Stimulated activated naive CD8-positive, alpha-beta T cell treated with anti-CD3 and anti-CD28 coated beads, Interleukin-15, Interleukin-2, amounts not matched to agents 100 ng/mL and 50 ng/mL, for 24 hours (primary cell): ENCODE measurements at regions not wholly inside any gene's neighbourhood (a gene's known extent, or its start where the extent isn't known, plus 50 kb on each side); places are given as distances from the start of the nearest gene placed in this dataset.

Experiments
- H3K27ac Mint-ChIP-seq: one replicate; pipeline ENCODE4 v1.8.0; 2021; ENCODE audit warnings: mild to moderate bottlenecking, mixed read lengths
- H3K27me3 Mint-ChIP-seq: one replicate; pipeline ENCODE4 v1.8.0; 2021; ENCODE audit warnings: mixed read lengths
- H3K36me3 Mint-ChIP-seq: one replicate; pipeline ENCODE4 v1.8.0; 2021; ENCODE audit warnings: low read depth, mixed read lengths
- H3K4me1 Mint-ChIP-seq: one replicate; pipeline ENCODE4 v1.8.0; 2021; ENCODE audit warnings: low read depth, mixed read lengths
- H3K4me3 Mint-ChIP-seq: one replicate; pipeline ENCODE4 v1.8.0; 2021; ENCODE audit warnings: mild to moderate bottlenecking, mixed read lengths
- H3K9me3 Mint-ChIP-seq: one replicate; pipeline ENCODE4 v1.8.0; 2021; ENCODE audit warnings: mixed read lengths

DNA sequence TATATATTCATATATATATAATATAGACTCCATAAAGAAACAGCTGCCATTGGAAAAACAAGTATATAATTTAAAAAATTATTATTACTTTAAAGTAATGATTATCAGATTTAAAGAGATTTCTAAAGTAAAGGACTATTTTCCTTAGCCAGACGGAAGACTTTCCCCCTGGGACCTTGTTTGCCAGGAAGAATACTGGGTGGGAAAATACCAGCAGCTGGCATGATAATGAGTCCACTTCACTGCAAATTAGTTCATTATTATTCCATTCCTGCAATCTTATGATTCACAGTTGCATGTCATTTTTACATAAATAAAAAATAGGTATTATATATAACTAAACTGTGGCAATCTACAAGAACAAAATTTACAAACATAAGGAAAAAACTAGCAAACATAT, 339.8 kb upstream of the CDH7 start:
- H3K27ac Mint-ChIP-seq: no peak overlapping the region
- no peaks in the 10 kb centered on the region for H3K27me3 Mint-ChIP-seq
- H3K9me3 Mint-ChIP-seq: no peaks in the 10 kb centered on the region
- no peaks in the 10 kb centered on the region for H3K36me3 Mint-ChIP-seq
- H3K4me3 Mint-ChIP-seq: no peak overlapping the region
- no peaks in the 10 kb centered on the region for H3K4me1 Mint-ChIP-seq

DNA sequence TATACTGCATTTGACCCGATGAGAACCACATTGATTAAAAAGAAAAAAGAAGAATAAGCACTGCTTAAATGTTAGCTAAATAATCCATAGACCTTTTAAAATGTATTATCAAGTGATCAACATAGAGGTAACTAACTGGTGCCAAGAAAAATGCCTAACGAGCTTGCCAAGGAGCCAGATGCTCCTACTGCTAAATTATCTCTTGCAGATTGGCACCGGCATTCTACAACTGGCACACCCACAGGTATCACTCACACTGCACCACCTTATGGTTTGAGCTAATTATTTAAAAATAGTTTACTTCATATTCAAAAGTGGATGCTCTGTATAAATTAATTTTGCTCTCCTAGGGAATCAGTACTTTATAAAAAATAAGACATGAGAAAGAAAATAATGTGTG, 341.6 kb upstream of the CDH7 start:
- peaks cover 9% of the 10 kb centered on the region for H3K9me3 Mint-ChIP-seq
- H3K36me3 Mint-ChIP-seq: no peaks in the 10 kb centered on the region

DNA sequence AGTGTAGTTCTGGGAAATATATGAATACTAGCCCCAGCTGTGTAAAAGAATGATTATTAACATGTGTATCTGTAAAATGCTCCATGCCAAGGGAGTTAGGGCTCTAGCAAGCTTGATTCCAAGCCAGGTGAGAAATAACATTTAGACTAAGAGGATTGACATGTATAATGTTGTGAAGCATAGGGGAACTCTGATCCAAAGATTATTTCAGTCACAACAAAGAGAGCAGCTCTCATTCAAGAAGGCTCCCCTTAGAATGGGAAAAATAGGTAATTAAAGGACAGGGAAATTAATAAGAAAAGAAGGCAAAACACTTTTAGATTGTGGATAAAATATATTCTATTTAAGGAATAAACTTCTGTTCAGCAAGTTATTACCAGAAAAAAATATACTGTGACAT, 347.3 kb upstream of the CDH7 start:
- H3K9me3 Mint-ChIP-seq: peaks cover 9% of the 10 kb centered on the region
- H3K4me1 Mint-ChIP-seq: no peaks in the 10 kb centered on the region
- no peaks in the 10 kb centered on the region for H3K27me3 Mint-ChIP-seq
- no peaks in the 10 kb centered on the region for H3K36me3 Mint-ChIP-seq
- no peak overlapping the region for H3K4me3 Mint-ChIP-seq
- H3K27ac Mint-ChIP-seq: no peak overlapping the region

More for the DNA sequence above, 341.6 kb upstream of the CDH7 start:
- H3K27ac Mint-ChIP-seq: no peak overlapping the region
- H3K27me3 Mint-ChIP-seq: no peaks in the 10 kb centered on the region
- H3K4me1 Mint-ChIP-seq: no peaks in the 10 kb centered on the region
- no peak overlapping the region for H3K4me3 Mint-ChIP-seq

DNA sequence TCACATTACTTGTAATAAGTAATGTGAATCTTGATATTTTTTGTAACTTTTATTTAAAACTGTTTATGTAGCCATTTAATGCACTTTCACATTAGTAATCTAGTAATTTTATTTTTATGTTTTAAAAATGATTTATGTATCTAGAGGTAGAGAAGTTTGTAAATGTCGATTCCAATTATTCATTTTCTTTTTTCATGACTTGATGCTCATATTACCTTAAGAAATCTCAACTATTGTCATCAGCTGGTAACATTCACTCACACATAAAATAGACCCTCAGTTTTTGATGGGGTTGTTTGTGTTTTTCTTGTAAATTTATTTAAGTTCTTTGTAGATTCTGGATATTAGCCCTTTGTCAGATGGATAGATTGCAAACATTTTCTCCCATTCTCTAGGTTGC, 351.7 kb upstream of the CDH7 start:
- no peak overlapping the region for H3K27ac Mint-ChIP-seq
- H3K27me3 Mint-ChIP-seq: no peaks in the 10 kb centered on the region
- H3K4me3 Mint-ChIP-seq: no peak overlapping the region
- no peaks in the 10 kb centered on the region for H3K36me3 Mint-ChIP-seq
- H3K9me3 Mint-ChIP-seq: no peaks in the 10 kb centered on the region
- no peaks in the 10 kb centered on the region for H3K4me1 Mint-ChIP-seq

DNA sequence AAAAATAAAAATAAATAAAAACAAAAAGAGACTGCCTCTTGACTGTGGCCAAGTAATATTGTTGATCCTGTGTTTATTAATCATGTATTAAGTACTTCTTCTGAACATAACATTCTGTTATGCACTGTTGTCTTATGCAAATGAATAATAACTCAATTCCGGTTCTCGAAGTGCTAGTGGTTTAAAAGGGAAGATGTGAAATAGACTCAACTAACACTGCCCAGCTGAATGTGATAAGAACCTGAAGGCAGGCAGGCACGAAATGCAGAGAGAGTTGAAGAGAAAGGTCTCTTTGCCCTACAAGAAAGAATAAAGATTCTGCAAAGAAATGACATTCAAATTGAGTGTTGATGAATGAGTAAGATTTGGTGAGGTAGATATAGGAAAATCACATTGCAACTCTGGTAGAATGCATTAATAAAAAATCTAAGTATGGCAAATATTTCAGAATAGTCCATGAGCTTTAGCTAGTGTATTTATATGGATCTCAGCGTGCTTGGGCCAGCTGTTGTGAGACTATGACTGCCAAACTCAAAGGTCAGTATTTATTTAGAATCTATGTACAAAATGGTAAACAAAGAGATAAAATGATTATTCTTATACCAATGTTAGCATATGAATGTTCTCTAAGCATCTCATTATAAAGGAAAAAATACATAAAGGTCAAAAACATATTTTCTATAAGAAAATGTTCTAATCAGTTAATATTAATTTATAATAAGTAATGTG, 352.3 kb upstream of the CDH7 start:
- Mint-ChIP-seq H3K9me3 (no peaks in the 10 kb centered on the region), H3K27me3 (no peaks in the 10 kb centered on the region), H3K4me1 (no peaks in the 10 kb centered on the region), H3K36me3 (no peaks in the 10 kb centered on the region), H3K4me3 (no peak overlapping the region), H3K27ac (no peak overlapping the region)

DNA sequence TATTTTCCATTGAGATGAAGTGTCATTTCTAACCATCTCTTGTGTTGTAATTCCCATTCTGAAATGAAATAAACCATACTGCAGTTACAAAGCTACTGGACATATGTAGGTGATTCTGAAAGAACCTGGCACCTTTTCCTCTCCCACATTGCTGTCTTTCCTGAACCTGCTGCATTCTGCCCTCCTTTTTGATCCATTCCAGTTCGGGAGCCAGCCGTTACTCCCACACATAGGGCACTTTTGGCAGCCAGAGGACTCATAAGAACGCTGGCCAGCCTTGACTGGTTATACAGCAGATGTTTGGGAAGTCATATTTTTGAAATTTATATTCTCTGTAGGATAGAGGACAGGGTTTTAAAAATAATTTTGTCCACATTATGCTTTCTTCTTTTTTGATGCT, 369.8 kb upstream of the CDH7 start:
- no peaks in the 10 kb centered on the region for H3K27me3 Mint-ChIP-seq
- H3K9me3 Mint-ChIP-seq: peaks cover 24% of the 10 kb centered on the region
- H3K4me1 Mint-ChIP-seq: no peaks in the 10 kb centered on the region

DNA sequence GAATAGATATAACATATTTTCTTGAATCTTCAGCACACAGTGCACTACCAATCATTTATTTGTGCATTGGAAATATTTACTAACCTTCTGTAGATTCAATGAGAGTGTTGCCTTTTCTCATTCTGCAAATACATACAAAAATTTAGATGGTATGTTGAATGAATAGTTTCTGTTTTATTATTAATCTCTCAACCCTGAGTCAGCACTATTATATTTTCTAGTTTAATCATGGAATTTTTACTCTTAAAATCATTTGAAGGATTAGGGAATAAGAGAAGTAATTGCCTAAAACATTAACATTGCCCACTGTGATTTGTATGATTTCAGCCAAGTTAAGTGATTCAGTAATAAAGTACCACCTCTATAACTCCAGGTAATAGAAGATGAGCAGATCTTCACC, 370.2 kb upstream of the CDH7 start:
- H3K27ac Mint-ChIP-seq: no peak overlapping the region
- no peaks in the 10 kb centered on the region for H3K4me1 Mint-ChIP-seq
- peaks cover 25% of the 10 kb centered on the region for H3K9me3 Mint-ChIP-seq
- H3K4me3 Mint-ChIP-seq: no peak overlapping the region
- H3K36me3 Mint-ChIP-seq: no peaks in the 10 kb centered on the region
- no peaks in the 10 kb centered on the region for H3K27me3 Mint-ChIP-seq

More for the DNA sequence above, 369.8 kb upstream of the CDH7 start:
- H3K4me3 Mint-ChIP-seq: no peak overlapping the region
- H3K36me3 Mint-ChIP-seq: no peaks in the 10 kb centered on the region
- no peak overlapping the region for H3K27ac Mint-ChIP-seq

DNA sequence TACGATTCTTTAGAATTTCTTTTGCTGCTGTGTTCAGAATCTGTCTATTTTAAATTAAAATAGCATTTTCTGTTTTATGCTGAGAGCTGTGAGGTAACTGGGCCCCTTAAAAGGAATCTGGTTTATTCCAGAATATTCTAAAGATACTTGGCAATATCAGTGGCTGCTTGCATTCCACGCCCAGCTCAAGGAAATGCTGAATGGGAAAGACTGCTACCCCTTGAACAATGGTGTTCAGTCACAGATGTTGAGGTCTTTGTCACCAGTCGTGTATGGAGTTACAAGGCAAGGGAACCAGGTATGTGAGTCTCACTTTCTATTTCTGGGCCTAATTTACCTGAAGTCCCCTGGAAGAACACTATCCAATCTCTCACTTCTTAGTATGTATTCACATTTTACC, 377.9 kb upstream of the CDH7 start:
- H3K27ac Mint-ChIP-seq: no peak overlapping the region
- no peaks in the 10 kb centered on the region for H3K27me3 Mint-ChIP-seq
- no peak overlapping the region for H3K4me3 Mint-ChIP-seq
- H3K36me3 Mint-ChIP-seq: no peaks in the 10 kb centered on the region
- H3K9me3 Mint-ChIP-seq: peaks cover 9% of the 10 kb centered on the region
- H3K4me1 Mint-ChIP-seq: no peaks in the 10 kb centered on the region

DNA sequence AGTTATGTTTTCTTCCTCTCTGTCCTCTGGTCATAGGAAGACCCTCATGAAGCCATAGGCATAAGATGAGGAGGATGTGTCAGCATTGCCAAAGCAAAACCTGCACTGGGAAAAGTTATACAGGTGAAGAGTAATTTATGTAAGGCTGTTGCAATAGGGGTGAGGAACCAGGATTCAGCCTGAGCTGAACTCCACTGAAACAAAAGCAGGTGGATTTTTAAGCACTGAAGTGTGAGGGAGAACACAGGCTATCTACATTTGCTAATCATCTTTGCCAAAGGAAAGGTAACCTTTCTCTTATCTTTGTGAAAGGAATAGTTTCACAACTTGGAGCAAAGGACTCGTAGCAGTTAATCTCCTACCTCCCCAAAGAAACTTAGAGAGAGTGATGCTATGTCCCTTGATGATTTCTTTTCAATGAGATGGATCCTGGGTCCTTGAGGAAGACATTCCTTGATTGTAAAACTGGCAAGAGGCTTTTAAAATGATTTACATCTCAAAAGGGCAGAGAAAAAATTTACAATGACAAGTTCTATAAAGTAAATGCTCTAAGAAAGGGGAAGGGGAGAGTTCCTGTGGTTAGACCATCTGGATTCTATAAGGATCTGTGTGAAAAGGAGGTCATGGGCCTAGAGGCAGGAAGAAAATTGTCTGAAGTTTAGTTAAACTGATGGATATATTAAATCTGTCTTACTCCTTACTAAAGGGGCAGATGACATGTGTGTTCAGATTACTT, 385.4 kb upstream of the CDH7 start:
- peaks cover 7% of the 10 kb centered on the region for H3K9me3 Mint-ChIP-seq
- H3K27ac Mint-ChIP-seq: no peak overlapping the region
- no peaks in the 10 kb centered on the region for H3K36me3 Mint-ChIP-seq
- H3K4me1 Mint-ChIP-seq: no peaks in the 10 kb centered on the region
- no peaks in the 10 kb centered on the region for H3K27me3 Mint-ChIP-seq
- no peak overlapping the region for H3K4me3 Mint-ChIP-seq

DNA sequence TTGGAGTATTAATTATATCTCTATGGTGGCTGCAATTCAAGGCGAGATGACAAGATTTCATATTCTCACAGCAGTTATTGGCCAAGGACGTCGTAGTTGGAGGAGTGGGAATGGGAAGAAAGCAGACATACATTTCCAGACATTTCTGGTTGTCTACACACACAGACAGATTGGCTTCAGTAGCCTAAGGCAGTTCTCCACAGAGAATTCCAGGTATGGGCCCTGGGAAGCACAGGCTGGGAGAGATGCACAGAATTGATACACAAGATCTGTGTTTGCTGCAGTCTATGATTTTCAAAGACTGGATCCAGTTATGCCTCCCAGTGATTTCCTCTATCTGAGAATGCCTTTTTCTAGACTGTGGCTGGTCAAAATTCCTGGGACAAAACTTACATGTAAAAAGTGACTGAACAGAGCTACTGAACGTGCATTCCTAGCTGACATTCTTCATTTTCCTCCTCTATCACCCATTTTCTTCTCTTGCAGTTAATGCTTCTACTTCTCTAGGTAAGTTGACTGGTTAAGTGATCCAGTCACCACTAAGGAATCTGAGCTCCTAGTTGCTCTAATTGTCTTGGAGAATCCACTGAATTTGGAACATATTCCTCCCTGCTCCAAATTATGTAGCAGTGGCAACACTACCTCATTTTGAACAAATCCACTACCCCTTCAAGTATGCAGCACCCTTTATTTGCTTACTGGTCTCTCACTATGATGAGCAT, 386.7 kb upstream of the CDH7 start:
- Mint-ChIP-seq H3K4me3 (no peak overlapping the region), H3K4me1 (no peaks in the 10 kb centered on the region), H3K9me3 (peaks cover 7% of the 10 kb centered on the region), H3K27ac (no peak overlapping the region), H3K36me3 (no peaks in the 10 kb centered on the region), H3K27me3 (no peaks in the 10 kb centered on the region)

DNA sequence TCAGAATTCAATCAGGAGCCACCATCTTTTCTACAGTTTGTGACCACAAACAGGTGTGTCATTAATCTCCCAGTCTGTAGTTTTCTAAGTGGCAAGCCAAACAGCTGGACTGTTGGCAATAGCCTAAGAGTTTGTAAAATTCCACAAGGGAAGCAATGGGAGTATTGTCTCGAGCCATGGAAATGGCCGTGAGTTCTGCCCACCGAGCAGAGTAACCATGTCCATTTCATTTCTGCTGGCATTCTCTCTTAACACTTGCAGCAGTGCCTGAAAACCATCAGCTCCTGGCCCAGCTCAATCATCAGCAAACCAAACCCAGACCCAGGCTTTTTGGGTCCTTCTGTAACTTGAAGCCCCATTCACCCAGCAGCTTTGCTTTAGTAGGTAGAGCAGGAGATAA, 387.8 kb upstream of the CDH7 start:
- Mint-ChIP-seq H3K27me3 (no peaks in the 10 kb centered on the region), H3K36me3 (no peaks in the 10 kb centered on the region), H3K4me3 (no peak overlapping the region), H3K9me3 (peaks cover 6% of the 10 kb centered on the region), H3K27ac (no peak overlapping the region), H3K4me1 (no peaks in the 10 kb centered on the region)

DNA sequence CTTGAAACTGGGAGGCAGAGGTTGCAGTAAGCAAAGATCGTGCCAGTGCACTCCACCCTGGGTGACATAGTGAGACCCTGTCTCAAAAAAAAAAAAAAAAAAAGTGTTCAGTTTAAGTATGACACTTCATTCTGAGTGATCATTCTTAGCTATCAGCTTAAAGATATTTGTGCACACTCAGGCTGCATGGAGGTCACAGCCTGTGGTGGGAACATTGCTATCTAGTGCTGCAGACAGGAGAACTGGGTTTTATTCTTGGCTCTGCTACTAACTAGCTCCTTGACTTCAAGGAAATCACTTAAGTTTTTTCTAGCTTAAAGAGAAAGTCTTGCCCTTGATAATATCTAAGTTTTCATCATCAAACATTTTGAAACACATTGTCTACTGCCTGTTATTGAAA, 391.3 kb upstream of the CDH7 start:
- Mint-ChIP-seq H3K36me3 (no peaks in the 10 kb centered on the region), H3K9me3 (no peaks in the 10 kb centered on the region), H3K27ac (no peak overlapping the region), H3K4me1 (no peaks in the 10 kb centered on the region), H3K27me3 (no peaks in the 10 kb centered on the region), H3K4me3 (no peak overlapping the region)

DNA sequence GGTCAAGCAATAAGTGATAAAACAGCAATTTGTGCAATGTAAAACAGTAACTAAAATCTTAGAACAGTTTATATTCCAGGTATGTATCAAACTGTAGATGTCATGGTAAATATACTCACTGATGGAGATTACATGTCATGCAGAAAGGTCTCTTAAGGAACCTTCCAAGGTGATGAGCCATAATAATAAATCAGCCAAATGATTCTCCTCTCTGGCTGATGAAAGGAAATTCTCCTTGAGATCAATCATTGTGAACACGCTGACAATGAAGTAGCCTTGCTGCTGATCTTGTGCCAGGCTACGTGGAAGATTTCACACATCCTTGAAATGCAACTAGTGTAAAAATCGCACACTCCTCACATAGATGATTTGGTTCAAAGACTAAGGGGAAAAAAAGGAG, 392.5 kb upstream of the CDH7 start:
- Mint-ChIP-seq H3K9me3 (peaks cover 3% of the 10 kb centered on the region), H3K36me3 (no peaks in the 10 kb centered on the region), H3K4me1 (no peaks in the 10 kb centered on the region), H3K27me3 (no peaks in the 10 kb centered on the region), H3K27ac (no peak overlapping the region), H3K4me3 (no peak overlapping the region)

DNA sequence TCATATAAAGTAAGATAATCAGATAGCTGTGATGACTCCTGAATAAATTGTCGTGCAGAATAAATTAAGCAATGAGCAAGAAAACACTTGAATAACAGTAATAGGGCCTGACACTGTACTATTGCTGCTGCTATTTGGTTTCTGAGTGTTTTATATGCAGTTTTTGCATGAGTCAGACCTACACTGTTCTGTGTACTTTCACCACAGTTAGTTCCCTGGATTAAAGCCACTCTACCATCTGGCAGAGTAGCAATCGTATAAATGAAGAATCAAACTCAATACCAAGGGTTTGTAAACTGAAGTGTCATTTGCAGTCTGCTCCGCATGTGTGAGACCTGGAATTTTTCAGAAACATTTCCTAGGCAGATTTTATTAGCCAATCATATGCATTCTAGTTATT, 398.6 kb upstream of the CDH7 start:
- Mint-ChIP-seq H3K4me3 (no peak overlapping the region), H3K4me1 (no peaks in the 10 kb centered on the region), H3K27ac (no peak overlapping the region), H3K9me3 (peaks cover 3% of the 10 kb centered on the region), H3K27me3 (no peaks in the 10 kb centered on the region), H3K36me3 (no peaks in the 10 kb centered on the region)

DNA sequence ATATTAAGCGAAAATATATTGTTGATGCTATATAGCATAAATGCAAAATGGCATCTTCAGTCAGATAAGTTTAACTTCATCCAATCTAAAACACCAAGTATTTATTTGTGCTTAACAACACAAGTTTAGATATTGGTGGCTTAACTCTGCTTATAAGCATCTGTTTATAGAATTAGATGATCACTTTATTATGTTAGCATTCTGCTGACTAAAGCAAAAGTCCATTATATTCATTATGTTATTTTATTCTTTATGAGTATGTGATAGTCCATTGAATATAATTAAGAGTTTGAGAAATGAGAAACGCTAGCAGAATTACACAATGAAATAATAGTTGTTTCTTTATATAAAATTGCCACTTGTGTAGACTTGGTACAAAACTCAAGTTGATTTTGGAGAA, 401.2 kb upstream of the CDH7 start:
- Mint-ChIP-seq H3K27me3 (no peaks in the 10 kb centered on the region), H3K9me3 (peaks cover 3% of the 10 kb centered on the region), H3K36me3 (no peaks in the 10 kb centered on the region), H3K4me3 (no peak overlapping the region), H3K27ac (no peak overlapping the region), H3K4me1 (no peaks in the 10 kb centered on the region)
